NAMALWA (cell line): ENCODE measurements at regions not wholly inside any gene's neighbourhood (a gene's known extent, or its start where the extent isn't known, plus 50 kb on each side); places are given as distances from the start of the nearest gene placed in this dataset.
A peak's percentile ranks its signal among the peaks of the same experiment; 100 is the strongest.
"Not testable (repeated sequence)": the region's sequence is repeated elsewhere in the genome, so short reads cannot be mapped to it uniquely, and the experiment has no call there.

Experiments used
- DNase-seq: peaks from one replicate; pipeline ENCODE4 v3.0.0-alpha.2; 2015; ENCODE audit warnings: low spot score

DNA sequence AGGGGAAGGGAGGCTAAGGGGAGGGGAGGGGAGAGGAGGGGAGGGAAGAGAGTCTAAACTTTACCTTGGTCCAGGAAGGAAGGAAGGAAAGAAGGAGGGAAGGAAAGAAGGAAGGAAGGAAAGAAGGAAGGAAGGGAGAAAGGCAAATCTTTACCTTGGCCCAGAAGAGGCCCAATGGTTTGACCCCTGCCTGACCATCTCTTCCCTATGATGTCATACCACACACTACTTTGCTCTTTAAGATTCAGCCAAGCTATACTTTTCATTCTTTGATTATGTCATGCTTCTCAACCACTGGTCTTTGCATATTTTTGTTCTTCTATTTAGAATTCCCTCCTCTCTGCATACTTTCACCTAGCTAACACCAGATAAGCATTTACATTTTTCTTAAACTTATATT is 1077.5 kb downstream of the PCDH9 start:
- DNase-seq = no peak

DNA sequence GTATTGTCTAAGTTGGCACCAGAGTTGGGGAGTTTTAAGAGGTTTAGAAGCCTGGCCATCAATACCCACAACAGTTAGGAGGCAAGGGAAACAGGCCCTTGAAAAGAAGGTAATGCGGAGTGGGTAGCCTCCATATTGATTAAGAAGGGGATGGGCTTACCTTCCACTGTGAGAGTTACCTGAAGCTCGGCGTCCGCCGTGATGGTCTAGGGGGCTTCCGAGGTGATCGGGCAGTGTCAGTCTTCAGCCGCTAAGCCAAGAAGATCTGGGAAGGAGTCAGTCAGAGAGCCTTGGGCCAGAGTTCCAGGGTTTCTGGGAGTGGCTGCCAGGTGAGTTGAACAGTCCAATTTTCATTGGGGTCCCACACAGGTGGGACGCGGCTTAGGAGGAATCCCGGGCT is 1085.8 kb downstream of the PCDH9 start:
- not testable (repeated sequence) for DNase-seq

DNA sequence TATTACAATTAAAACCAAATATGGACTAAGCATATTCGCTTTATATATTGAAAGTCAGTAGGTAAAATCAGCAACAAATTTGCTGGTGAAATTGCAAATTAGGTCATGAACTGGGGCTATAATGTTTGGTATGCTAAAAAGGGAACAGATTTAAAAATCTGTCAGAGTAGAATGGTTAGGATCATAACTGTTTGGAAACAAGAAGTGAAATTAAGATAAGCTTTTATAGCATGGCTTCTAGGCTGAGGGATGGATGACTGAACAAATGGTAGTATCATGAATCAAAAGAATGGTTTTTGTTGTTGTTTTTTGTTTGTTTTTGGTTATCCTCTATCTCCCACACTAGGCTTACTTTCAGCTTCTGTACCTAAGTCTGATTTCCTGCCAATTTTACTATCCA is 1090.4 kb downstream of the PCDH9 start:
- DNase-seq = peak; percentile 48

DNA sequence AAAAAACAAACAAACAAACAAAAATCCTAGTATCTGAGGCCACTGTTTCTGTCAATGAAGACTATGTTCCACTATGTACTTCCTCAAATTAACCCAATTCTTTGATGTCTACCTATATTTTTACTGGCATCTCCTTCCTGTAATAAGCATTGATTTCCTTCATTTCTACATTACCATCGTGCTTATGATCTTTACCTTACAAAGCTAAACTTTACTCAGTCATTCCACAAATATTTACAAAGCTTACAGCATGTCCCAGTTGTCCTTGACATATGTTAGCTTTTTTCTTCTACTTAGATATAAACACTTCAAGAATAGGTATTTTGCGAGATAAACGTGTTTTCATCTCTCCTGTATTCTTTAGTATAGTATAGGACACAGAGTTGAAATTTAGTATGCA is 1090.9 kb downstream of the PCDH9 start:
- DNase-seq = peak; percentile 26

DNA sequence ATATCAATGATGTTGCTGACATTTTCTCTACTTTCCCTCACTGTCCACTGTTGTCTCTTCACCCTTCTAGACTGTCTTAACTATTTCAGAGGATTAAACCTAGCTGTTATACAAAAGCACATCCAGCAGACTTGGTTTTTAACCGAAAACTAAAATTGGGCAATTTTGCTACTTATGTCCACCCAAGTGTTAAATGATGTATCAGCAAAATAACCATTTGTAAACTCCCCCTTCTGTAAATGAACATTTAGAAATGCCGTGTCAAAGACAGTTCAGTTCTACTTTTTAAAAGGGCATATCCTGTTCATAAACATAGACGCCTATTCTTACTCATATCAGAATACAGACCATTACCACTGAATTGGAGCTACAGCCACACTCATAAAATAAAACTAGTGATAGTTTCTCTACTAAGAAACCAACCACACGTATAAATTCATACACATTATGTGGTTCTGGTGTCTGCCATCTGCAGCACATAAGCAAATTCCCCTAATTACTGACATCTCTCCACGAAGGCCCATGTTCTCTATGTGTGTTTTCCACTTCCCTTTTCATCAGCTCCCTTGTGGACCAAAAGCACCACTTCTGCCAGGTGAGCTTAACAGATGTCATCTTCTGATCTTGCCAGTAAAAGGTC is 1091.8 kb downstream of the PCDH9 start:
- peak; percentile 85 for DNase-seq

DNA sequence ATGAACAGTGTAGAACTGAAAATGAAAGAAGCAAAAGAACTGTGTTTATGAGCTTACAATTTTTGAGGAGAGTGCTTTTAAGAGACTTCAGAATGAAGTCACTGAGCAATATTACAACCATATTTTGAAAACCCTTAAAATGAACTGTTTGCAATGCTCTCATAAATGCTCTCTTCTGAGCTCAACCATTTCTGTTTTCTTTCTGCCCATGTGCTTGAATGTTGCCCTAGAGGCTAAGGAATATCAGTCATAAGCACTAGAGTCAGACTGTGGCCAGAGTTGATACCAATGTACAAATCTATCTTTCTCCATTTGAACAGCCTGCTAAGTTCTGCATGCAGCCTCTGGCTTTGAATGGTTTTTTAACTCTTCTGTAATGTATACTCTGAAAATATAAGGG is 1092.8 kb downstream of the PCDH9 start:
- no peak for DNase-seq

DNA sequence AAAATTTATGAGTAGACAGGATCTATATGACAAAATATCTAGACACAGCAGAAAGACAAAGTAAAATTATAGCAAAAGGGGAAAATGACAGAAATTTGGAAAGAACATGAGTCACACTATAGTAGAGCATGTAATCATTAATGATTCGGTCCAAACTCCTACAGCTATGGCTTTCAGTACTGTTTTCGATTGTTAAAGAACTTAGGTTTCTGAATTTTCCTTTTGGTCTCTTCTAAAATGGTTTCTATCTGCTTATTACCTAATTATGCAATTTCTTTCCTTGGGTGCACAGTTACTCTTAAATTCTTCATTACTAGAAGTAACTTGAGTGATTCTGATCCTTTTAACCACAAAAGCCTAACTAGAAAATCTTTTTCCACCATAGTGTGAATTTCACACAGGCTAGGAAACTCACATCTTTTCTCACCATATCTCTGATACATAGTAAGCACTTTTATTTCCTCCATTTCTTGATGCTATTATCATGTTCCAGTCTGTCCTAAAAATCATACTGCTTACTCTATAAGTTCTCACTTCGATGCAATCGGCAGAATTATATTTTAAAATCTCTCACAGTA is 1101.4 kb downstream of the PCDH9 start:
- DNase-seq = no peak

DNA sequence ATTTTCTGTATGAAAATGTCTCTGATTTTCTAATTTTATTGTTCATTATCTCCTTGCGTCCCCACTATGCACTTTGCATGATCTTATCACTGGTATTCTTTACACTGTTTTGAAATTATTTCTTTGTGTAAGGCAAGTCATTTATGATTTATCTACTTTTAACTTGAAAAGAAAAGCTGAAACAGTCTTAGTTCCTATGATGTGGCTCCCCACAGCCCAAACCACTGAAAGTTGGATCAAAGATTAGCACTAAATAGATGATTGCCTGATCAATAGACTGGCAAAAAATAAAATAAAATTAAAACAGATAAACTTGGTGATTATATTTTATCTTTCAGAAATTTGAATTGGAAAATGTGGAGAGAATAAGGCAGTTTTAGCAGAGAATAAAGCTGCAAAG is 1101.9 kb downstream of the PCDH9 start:
- no peak for DNase-seq

DNA sequence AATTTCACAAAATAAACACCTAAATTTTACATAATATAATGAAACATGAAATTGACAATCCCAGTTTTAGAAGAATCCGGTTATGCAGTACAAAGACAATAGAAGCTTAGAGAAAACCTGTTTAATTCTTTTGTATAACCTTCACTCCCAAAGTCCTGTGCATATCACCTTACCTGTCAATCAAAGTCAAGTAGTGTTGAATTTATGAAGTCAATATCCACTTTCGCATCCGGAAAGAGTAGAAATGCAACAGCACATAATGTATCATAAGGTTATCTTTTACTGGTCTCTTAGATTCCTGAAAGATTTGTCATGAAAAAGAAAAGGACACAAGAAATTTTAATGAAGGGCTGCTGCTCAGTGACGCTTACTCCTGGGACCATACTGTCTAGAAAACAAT is 1112.6 kb downstream of the PCDH9 start:
- no peak for DNase-seq

DNA sequence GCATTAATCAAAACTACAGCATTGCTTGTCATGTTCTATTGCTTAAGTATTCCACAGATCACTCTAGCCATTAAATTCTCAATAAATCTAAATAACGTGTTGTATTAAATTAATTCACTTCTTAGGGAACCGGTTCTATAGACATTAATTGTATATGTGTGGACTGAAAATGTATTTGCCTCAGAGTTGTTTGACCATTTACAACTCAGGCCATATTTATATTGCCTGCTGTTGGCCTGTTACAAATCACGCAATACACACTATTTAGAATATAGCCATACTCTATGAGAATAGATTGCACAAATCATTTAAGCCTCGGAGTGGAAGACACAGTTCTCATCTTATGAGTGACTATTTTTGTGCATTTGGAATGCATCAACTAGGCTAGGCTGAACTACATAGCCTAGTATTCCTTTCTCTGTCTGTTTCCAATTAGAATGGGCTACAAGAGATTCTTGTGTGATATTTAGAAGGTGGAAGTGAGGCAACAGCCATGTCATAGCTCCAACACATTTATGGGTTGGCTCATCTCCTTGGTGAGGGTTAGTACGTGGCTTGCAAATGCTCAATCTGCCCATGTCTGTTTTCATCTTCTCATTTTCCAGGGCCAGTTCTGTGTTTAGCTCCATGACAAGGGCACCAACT is 1116.1 kb downstream of the PCDH9 start:
- DNase-seq = no peak

DNA sequence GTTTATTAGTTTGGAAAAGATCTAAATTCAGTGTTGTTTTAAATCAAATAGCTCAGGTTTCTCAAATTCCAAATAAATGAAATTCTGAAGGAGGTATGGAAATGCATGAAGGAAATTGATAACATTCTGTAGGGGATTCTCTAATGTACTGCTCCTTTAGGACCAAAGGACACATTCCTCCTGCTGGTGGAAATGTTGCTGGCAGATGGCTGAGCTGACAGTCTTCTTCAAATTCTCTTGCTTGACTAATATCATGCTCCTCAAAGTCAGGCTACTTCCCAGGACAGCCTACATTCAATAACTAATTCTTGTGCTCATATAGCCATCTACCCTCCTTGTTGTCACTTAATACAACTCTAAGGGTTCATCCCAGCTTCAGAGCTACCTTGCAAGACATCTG is 1118.5 kb downstream of the PCDH9 start:
- DNase-seq = no peak

DNA sequence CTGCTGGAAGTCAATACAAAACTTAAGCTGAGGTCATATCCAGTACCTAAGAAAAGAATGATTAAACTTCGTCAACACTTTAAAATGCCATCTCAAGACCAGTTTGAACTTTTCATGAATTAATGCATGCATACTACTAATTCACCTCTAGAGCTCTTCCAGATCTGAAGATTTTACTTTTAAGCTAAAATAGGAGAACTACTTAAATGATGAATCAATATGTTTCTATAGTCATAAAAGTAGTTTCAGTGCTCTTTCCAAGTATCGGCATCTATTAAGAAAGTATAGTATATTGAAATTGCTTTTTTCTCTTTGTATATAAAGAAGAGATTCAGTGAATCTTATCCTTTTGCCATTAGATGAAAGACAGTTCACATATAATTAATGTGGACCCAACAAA is 1123.9 kb downstream of the PCDH9 start:
- no peak for DNase-seq

DNA sequence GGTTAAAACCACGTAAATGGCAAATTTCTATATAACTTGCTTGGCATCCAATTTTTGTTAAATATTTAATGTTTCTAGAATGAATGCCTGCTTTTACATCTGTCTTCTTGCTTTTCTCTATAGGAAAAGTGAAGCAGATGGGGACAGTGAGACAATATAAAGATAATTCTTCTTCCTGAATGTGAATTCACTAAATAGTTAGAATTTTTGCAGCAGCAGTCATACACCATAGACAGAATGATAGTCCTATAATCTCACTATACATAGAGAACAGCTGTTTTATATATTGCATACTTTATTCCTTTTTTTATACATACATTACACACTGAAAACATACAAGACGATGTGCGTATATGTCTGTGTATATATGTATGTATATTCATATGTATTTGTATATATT is 1127.3 kb downstream of the PCDH9 start:
- no peak for DNase-seq

DNA sequence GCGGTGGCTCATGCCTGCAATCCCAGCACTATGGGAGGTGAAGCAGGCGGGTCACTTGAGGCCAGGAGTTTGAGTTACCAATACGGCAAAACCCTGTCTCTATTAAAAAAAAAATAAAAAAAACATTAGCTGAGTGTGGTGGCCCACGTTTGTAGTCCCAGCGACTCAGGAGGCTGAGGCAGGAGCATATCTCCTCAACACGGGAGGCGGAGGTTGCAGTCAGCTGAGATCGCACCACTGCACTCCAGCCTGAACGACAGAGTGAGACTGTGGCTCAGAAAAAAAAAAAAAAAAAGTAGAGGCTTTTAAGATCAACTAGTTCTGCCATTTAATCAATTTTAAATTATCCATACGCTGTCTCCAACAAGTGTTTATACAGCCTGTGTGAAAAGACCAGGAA is 1130.3 kb downstream of the PCDH9 start:
- DNase-seq = no peak

DNA sequence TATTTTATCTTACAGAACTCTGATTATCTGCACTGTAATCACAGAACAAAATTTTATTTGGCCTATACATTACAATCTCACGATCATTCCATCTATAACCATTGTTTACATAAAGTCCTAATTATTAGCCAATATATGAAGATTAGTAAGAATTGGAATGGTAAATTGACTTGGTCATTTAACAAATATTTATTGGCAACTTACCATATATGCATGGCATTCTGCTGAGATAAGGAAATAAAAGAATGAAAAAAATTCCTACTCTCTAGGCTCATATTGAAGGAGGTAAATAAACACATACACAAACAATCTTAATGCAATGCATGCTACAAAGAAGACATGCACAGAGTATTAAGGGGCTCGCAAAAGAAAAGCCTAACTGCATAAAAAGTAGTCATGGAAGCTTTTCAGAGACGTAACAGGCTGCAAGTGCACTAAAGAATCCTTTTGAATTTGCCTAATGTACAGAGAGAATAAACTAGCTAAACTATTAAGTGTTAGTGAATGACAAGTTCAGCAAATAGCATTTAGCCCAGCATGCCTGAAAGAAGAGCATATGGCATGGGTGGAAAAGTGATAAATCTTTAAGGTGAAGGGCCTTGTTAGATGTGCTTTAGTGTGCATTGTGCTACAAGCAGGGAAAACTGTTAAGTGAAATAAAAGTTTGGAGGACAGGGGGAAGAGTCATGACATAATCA is 1131.1 kb downstream of the PCDH9 start:
- no peak for DNase-seq

DNA sequence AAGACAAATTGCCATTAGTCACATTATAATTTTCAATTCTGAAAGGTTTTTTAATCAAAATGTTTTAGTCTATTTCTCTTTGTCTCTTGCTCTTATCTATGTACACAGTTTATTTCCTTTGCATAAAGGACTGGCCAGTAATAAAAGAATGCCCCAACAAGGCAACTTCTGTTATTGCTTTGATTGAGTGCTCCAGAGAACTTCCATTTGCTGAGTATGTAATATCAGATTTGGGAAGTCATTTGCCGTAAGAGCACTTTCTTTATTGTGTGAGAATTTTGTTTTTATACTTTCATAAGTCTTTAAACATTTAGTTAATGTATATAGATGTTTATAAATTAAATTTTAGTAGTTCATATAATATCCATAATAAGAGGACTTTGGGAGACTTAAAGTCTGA is 1140.4 kb downstream of the PCDH9 start:
- DNase-seq = no peak

DNA sequence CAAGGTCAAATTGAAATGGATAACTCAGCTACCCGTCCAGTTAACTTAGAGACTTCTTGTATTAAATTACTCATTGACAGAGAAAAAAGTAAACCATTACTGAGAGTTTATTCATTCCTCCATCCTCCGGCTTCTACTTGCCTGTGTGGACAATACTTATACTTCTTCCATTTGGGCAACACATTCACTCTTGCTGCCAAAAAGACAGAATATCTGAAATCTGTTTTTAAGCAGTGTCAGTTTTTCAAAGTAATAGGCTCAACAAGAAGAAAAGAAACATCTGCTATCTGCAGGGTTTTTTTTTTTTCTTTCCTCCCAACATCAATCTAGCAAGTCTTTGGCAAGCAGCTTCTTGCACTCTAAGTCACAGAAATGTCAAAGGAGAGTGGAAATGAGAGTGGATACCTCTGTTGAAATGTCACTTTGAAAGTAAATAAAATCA is 1142.8 kb downstream of the PCDH9 start:
- DNase-seq = no peak

DNA sequence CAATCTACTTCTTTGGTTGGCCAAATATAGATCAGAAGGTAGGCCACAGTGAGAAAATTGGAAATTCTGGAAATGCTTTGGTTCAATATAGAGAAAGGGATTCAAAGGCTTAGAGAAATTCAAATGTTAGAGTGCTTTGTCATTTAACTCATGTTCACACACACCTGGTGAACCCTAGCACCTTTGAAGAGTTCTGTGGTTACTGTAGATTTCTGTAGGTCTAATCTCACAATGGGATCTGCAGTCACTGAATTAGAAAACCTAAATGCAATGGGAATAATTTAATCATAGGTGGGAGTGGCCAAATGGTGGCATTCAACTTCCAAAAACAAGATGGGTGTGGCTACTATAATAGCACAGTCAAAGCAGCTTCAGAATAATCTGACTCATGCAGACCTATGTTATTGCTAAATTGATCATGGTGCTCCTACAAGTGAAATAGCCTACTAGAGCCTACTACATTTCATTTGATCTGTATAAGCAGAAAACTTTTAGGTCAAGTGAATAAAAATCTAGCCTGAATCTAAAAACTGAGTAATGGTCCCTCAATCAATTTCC is 1152.9 kb downstream of the PCDH9 start:
- DNase-seq = no peak

DNA sequence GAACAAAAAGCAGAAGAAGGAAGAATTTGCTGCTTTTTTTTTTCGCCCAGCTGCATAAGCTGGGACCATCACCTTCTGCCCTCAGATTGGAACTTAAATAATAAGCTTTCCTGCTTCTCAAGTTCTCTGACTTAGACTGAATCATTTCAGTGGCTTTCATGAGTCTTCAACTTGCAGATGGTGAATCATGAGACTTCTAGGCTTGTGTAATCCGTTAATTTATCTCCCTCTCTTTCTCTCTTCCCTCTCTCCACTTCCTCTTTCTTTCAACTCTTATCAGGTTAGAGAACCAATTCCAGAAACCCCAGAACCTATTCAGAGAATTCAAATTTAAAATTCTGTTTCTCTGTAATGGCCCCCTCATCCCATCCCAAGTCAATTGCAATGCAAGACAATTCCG is 1153.7 kb downstream of the PCDH9 start:
- DNase-seq = no peak

DNA sequence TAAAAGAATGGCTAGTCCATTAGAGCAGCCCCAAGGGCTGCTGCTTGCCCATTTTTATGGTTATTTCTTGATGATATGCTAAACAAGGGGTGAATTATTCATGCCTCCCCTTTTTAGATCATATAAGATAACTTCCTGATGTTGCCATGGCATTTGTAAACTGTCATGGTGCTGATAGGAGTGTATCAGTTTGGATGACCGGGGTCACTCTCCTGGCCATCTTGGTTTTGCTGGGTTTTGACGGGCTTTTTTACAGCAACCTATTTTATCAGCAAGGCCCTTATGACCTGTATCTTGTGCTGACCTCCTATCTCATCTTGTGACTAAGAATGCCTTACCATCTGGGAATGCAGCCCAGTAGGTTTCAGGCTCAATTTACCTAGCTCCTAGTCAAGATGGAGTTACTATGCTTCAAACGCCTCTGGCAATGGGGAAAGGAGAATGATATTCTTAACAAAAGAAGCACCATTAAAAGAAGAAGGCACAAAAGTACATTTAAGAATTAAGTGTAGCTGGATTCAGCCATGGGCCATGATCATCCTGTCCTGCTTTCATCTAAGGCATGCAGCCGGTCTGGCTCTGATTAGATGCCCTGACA is 1156.0 kb downstream of the PCDH9 start:
- DNase-seq = no peak

DNA sequence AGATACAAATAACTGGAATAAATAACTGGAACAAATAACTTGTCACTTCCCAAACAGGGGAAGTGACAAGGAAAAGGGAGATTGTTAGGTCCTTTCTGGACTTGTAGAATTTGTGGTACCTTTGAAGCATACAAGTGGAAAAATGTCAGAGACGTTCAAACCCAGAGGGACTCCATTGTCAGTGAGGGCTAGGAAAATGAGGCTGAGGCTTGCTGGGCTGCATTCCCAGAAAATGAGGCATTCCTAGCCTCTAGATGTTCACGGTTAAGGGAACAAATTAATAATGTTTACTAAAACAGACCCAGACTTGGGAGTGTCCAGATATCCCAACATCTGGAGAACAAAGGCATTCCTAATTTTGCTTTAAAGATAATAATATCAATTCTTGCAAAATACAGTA is 1158.0 kb downstream of the PCDH9 start:
- DNase-seq = not testable (repeated sequence)

DNA sequence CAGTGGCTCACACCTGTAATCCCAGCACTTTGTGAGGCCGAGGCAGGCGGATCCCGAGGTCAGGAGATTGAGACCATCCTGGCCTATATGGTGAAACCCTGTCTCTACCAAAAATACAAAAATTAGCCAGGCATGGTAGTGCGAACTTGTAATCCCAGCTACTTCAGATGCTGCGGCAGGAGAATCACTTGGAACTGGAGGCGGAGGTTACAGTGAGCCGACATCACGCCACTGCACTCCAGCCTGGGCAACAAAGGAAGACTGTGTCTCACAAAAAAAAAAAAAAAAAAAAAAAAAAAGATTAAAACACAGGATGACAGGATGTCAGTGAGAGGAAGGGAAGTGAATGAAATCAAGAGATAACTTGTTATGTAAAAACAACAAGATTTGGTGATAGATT is 1158.5 kb downstream of the PCDH9 start:
- no peak for DNase-seq
